MM.1S (cell line): ENCODE measurements at regions not wholly inside any gene's neighbourhood (a gene's known extent, or its start where the extent isn't known, plus 50 kb on each side); places are given as distances from the start of the nearest gene placed in this dataset.

Source experiments
- DNase-seq: peaks from one replicate; pipeline ENCODE4 v3.0.0-alpha.2; 2015
- H2AFZ ChIP-seq: fragments of 300-600 bp; sonication (generic); 2 replicates; pipeline ENCODE4 v1.6.0; 2016; ENCODE audit warnings: antibody characterized with exemption, low read length
- H3F3A ChIP-seq: fragments of 300-600 bp; sonication (generic); 2 replicates; pipeline ENCODE4 v1.6.1; 2016; ENCODE audit warnings: mild to moderate bottlenecking, antibody characterized with exemption, low read length, moderate library complexity, mixed read lengths; ENCODE audit not compliant: insufficient read depth
- H3K27ac ChIP-seq: fragments of 300-600 bp; sonication (generic); 2 replicates; pipeline ENCODE4 v1.5.1; 2016; ENCODE audit warnings: mild to moderate bottlenecking, low read length
- H3K27me3 ChIP-seq: fragments of 300-600 bp; sonication (generic); replicated peaks from 2 replicates; pipeline ENCODE4 v1.6.0; 2016; ENCODE audit warnings: low read length; ENCODE audit not compliant: insufficient read depth
- H3K36me3 ChIP-seq: fragments of 300-600 bp; sonication (generic); replicated peaks from 2 replicates; pipeline ENCODE4 v1.6.1; 2016; ENCODE audit warnings: mild to moderate bottlenecking, low read length, mixed read lengths; ENCODE audit not compliant: insufficient read depth
- H3K4me1 ChIP-seq: fragments of 300-600 bp; sonication (generic); 2 replicates; pipeline ENCODE4 v1.6.1; 2016; ENCODE audit warnings: low read length, mixed read lengths
- H3K4me2 ChIP-seq: fragments of 300-600 bp; sonication (generic); 2 replicates; pipeline ENCODE4 v1.6.0; 2016; ENCODE audit warnings: low read depth, low read length
- H3K4me3 ChIP-seq: fragments of 300-600 bp; sonication (generic); 2 replicates; pipeline ENCODE4 v1.5.1; 2016; ENCODE audit warnings: low read length, mixed read lengths
- H3K79me2 ChIP-seq: fragments of 300-600 bp; sonication (generic); 2 replicates; pipeline ENCODE4 v1.6.1; 2016; ENCODE audit warnings: mixed run types, low read length, mixed read lengths
- H3K9ac ChIP-seq: fragments of 300-600 bp; sonication (generic); 2 replicates; pipeline ENCODE4 v1.6.1; 2016; ENCODE audit warnings: low read length, mixed read lengths
- H3K9me2 ChIP-seq: fragments of 300-600 bp; sonication (generic); replicated peaks from 2 replicates; pipeline ENCODE4 v1.6.1; 2016; ENCODE audit warnings: mild to moderate bottlenecking, low read length, mixed read lengths; ENCODE audit not compliant: insufficient read depth
- H3K9me3 ChIP-seq: fragments of 300-600 bp; sonication (generic); replicated peaks from 2 replicates; pipeline ENCODE4 v1.6.1; 2016; ENCODE audit warnings: mild to moderate bottlenecking, low read length, mixed read lengths; ENCODE audit not compliant: insufficient read depth
- H4K20me1 ChIP-seq: fragments of 300-600 bp; sonication (generic); 2 replicates; pipeline ENCODE4 v1.6.1; 2016; ENCODE audit warnings: mild to moderate bottlenecking, low read length, moderate library complexity, mixed read lengths; ENCODE audit not compliant: insufficient read depth
- CTCF ChIP-seq: fragments of 300-600 bp; sonication (generic); IDR thresholded peaks from 2 replicates; pipeline ENCODE4 v1.5.1; 2016; ENCODE audit warnings: antibody characterized with exemption, low read length, mixed read lengths
- EZH2 ChIP-seq: fragments of 300-600 bp; sonication (generic); optimal IDR thresholded peaks from 2 replicates; pipeline ENCODE3; 2017; ENCODE audit warnings: low read depth, mild to moderate bottlenecking, antibody characterized with exemption, low read length, mixed read lengths
- EZH2phosphoT487 ChIP-seq: fragments of 300-600 bp; sonication (generic); IDR thresholded peaks from 2 replicates; pipeline ENCODE4 v1.6.1; 2018; ENCODE audit warnings: antibody characterized with exemption, low read length

- H2AFZ ChIP-seq: no peak overlapping the region
Observed at GRCh38 chr2:154557906-154558305, 140.6 kb upstream of the KCNJ3 start.

GRCh38 chr2:154565433-154565832 lies 133.1 kb upstream of the KCNJ3 start:
- Histone ChIP-seq H3K79me2 (no peaks in the 10 kb centered on the region), H3K27me3 (no peaks in the 10 kb centered on the region), H3K9ac (no peak overlapping the region), H3K4me2 (no peak overlapping the region), H2AFZ (no peak overlapping the region), H3K9me3 (no peaks in the 10 kb centered on the region), H4K20me1 (no peaks in the 10 kb centered on the region), H3K4me1 (no peaks in the 10 kb centered on the region), H3K4me3 (no peak overlapping the region), H3K27ac (no peak overlapping the region), H3K9me2 (no peaks in the 10 kb centered on the region), H3F3A (no peaks in the 10 kb centered on the region), H3K36me3 (no peaks in the 10 kb centered on the region)
- TF ChIP-seq EZH2 (no peak), CTCF (no peak), EZH2phosphoT487 (no peak)
- DNase-seq: no peak

More at GRCh38 chr2:154557906-154558305, 140.6 kb upstream of the KCNJ3 start:
- Histone ChIP-seq H3K4me1 (peaks cover 22% of the 10 kb centered on the region), H3K9ac (no peak overlapping the region), H3K36me3 (no peaks in the 10 kb centered on the region), H3F3A (no peaks in the 10 kb centered on the region), H3K4me2 (no peak overlapping the region), H3K9me3 (no peaks in the 10 kb centered on the region), H4K20me1 (no peaks in the 10 kb centered on the region), H3K27me3 (no peaks in the 10 kb centered on the region), H3K79me2 (no peaks in the 10 kb centered on the region), H3K9me2 (no peaks in the 10 kb centered on the region), H3K4me3 (no peak overlapping the region), H3K27ac (no peak overlapping the region)
- TF ChIP-seq EZH2: no peak
- no peak for TF ChIP-seq CTCF
- no peak for TF ChIP-seq EZH2phosphoT487
- no peak for DNase-seq

DNA sequence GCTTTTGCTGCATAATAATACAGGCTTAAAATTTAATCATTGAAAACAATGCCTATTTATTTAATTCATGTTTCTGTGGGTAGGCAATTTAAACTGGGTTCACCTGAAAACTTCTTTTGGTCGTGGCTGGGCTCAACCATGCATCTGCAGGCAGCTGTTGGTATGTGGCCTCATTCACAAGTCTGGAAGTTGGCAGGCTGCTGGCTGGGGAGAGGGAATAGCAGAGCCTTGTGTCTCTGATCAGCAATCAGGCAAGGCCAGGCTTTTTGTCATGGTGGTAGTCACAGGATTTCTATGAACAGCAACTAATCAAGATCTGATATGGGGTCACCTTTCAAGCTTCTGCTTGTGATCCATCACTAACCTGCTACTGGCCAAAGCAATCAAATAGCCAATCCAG lies 130.1 kb upstream of the KCNJ3 start:
- Histone ChIP-seq H4K20me1 (no peaks in the 10 kb centered on the region), H3K4me2 (no peak overlapping the region), H3K27me3 (no peaks in the 10 kb centered on the region), H3K4me1 (no peaks in the 10 kb centered on the region), H3K36me3 (no peaks in the 10 kb centered on the region), H3K9me3 (no peaks in the 10 kb centered on the region), H3K4me3 (no peak overlapping the region), H3K79me2 (no peaks in the 10 kb centered on the region), H3K9ac (no peak overlapping the region), H3K9me2 (no peaks in the 10 kb centered on the region), H3K27ac (no peak overlapping the region), H3F3A (no peaks in the 10 kb centered on the region), H2AFZ (no peak overlapping the region)
- no peak for TF ChIP-seq EZH2phosphoT487
- no peak for TF ChIP-seq CTCF
- no peak for TF ChIP-seq EZH2
- DNase-seq: no peak
